Natural killer cell (primary cell): ENCODE measurements at regions not wholly inside any gene's neighbourhood (a gene's known extent, or its start where the extent isn't known, plus 50 kb on each side); places are given as distances from the start of the nearest gene placed in this dataset.

ENCODE experiments used
- ATAC-seq, 3 donors: fragments of 150-1000 bp in 2 of 3; fragments of 200-7000 bp in 1 of 3; cut with Tn5 transposase; 1 replicate in 1 of 3; 2 replicates in 2 of 3; pipeline ENCODE4 v1.10.0; 2021; ENCODE audit warnings: mild to moderate bottlenecking in 2 of 3, moderate library complexity in 2 of 3
- DNase-seq, 2 donors: peaks; one replicate each; pipeline versions ENCODE4 v3.0.0 to v3.0.0-alpha.2; 2013 to 2021; ENCODE audit warnings: mixed read lengths in 1 of 2
- H3K27ac ChIP-seq: one replicate; pipeline ENCODE4 v1.5.1; 2013; ENCODE audit warnings: mild to moderate bottlenecking, low read length
- H3K27me3 ChIP-seq: one replicate; pipeline ENCODE4 v1.6.1; 2013; ENCODE audit warnings: low read length; ENCODE audit not compliant: control insufficient read depth, insufficient read depth
- H3K36me3 ChIP-seq: one replicate; pipeline ENCODE4 v1.6.1; 2013; ENCODE audit warnings: low read length; ENCODE audit not compliant: control insufficient read depth, insufficient read depth
- H3K4me1 ChIP-seq: one replicate; pipeline ENCODE4 v1.6.1; 2013; ENCODE audit warnings: low read length; ENCODE audit not compliant: control insufficient read depth, insufficient read depth
- H3K4me3 ChIP-seq: one replicate; pipeline ENCODE4 v1.5.1; 2013; ENCODE audit warnings: low read length
- H3K9me3 ChIP-seq: one replicate; pipeline ENCODE4 v1.6.1; 2013; ENCODE audit warnings: low read length; ENCODE audit not compliant: control insufficient read depth, insufficient read depth
- H3K27ac Mint-ChIP-seq, 2 donors: one replicate each; pipeline ENCODE4 v1.8.0; 2022; ENCODE audit warnings: mild to moderate bottlenecking in 2 of 2, mixed read lengths in 2 of 2, moderate library complexity in 1 of 2
- H3K27me3 Mint-ChIP-seq, 2 donors: one replicate each; pipeline ENCODE4 v1.8.0; 2022; ENCODE audit warnings: low read depth in 2 of 2, mixed read lengths in 2 of 2
- H3K36me3 Mint-ChIP-seq: one replicate; pipeline ENCODE4 v1.8.0; 2022; ENCODE audit warnings: mixed read lengths
- H3K4me1 Mint-ChIP-seq, 2 donors: one replicate each; pipeline ENCODE4 v1.8.0; 2022; ENCODE audit warnings: mixed read lengths in 2 of 2
- H3K4me3 Mint-ChIP-seq: one replicate; pipeline ENCODE4 v1.8.0; 2022; ENCODE audit warnings: mild to moderate bottlenecking, moderate library complexity, mixed read lengths
- H3K9me3 Mint-ChIP-seq, 2 donors: one replicate each; pipeline ENCODE4 v1.8.0; 2022; ENCODE audit warnings: mixed read lengths in 2 of 2
- WGBS: methylation state at CpG from one replicate; pipeline ENCODE4 v1.1.7; 2013; ENCODE audit warnings: missing lambda C conversion rate; ENCODE audit not compliant: insufficient coverage; 5-methylcytosine and 5-hydroxymethylcytosine counted together
- intact Hi-C: fragments of 100-400 bp; cut with micrococcal nuclease; formaldehyde crosslinking; loops from one replicate; pipeline ENCODE4 v1.14.2; 2022
- TF ChIP-seq, protein P1 (sequence below): fragments of 200-600 bp; IDR thresholded peaks from one replicate; pipeline ENCODE4 v1.8.0; 2022; ENCODE audit warnings: antibody characterized with exemption

GRCh38 chr13:104968876-104969275 is 1566.6 kb downstream of the EFNB2 start:
- Mint-ChIP-seq H3K27ac (no peak overlapping the region), H3K27me3 (no peaks in the 10 kb centered on the region), H3K4me1 (no peaks in the 10 kb centered on the region), H3K9me3 (no peaks in the 10 kb centered on the region), H3K4me3 (no peak overlapping the region), H3K36me3 (no peaks in the 10 kb centered on the region)
- H3K27ac ChIP-seq = no peak overlapping the region
- TF ChIP-seq, protein P1, sequence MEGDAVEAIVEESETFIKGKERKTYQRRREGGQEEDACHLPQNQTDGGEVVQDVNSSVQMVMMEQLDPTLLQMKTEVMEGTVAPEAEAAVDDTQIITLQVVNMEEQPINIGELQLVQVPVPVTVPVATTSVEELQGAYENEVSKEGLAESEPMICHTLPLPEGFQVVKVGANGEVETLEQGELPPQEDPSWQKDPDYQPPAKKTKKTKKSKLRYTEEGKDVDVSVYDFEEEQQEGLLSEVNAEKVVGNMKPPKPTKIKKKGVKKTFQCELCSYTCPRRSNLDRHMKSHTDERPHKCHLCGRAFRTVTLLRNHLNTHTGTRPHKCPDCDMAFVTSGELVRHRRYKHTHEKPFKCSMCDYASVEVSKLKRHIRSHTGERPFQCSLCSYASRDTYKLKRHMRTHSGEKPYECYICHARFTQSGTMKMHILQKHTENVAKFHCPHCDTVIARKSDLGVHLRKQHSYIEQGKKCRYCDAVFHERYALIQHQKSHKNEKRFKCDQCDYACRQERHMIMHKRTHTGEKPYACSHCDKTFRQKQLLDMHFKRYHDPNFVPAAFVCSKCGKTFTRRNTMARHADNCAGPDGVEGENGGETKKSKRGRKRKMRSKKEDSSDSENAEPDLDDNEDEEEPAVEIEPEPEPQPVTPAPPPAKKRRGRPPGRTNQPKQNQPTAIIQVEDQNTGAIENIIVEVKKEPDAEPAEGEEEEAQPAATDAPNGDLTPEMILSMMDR = no peak
- H3K9me3 ChIP-seq = no peaks in the 10 kb centered on the region
- DNase-seq (no peak), ATAC-seq (no peak)
- WGBS = no CpG with 5 or more reads among the region's 3 CpGs
- H3K27me3 ChIP-seq = no peaks in the 10 kb centered on the region
- no peak overlapping the region for H3K4me3 ChIP-seq
- H3K36me3 ChIP-seq = no peaks in the 10 kb centered on the region
- no peaks in the 10 kb centered on the region for H3K4me1 ChIP-seq
- intact Hi-C loops = no loop called here

GRCh38 chr13:104967836-104968630 is 1567.4 kb downstream of the EFNB2 start:
- Histone ChIP-seq H3K4me3 (no peak overlapping the region), H3K36me3 (no peaks in the 10 kb centered on the region), H3K27ac (no peak overlapping the region), H3K27me3 (no peaks in the 10 kb centered on the region), H3K4me1 (no peaks in the 10 kb centered on the region), H3K9me3 (no peaks in the 10 kb centered on the region)
- Mint-ChIP-seq H3K27me3 (peaks cover 0 to 7% of the 10 kb centered on the region in 2 donors), H3K4me1 (no peaks in the 10 kb centered on the region), H3K27ac (no peak overlapping the region), H3K4me3 (no peak overlapping the region), H3K9me3 (peaks cover 2 to 3% of the 10 kb centered on the region in 2 donors), H3K36me3 (peaks cover 7% of the 10 kb centered on the region)
- ATAC-seq = no peak
- WGBS = 100% methylated on average over 5 of the region's 9 CpGs
- no peak for DNase-seq
- intact Hi-C loops = no loop called here
- TF ChIP-seq, protein P1 = no peak

DNA sequence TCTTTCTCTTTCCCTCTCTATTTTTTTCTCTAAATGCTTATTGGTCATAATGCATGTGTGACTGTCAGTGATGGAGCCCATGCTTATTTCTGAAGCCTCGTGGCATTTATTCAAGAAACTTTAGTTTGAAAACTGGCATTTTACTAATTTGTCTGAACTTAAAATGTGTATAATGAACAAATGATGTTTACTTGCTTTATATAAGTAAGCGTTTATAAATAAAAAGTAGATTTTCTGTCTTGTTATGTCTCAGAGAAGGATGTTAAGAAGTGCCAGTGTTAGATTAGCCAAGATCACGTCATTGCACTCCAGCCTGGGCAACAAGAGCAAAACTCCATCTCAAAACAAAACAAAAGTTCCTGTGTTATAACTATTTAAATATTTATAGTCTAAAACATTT is 1568.1 kb downstream of the EFNB2 start:
- WGBS = 60% methylated on average over 3 of the region's 3 CpGs
- no peaks in the 10 kb centered on the region for H3K27me3 ChIP-seq

More for the DNA sequence above, 1568.1 kb downstream of the EFNB2 start:
- Mint-ChIP-seq H3K36me3 (peaks cover 7% of the 10 kb centered on the region), H3K9me3 (peaks cover 2 to 3% of the 10 kb centered on the region in 2 donors), H3K27ac (no peak overlapping the region), H3K4me1 (no peaks in the 10 kb centered on the region), H3K27me3 (peaks cover 0 to 7% of the 10 kb centered on the region in 2 donors), H3K4me3 (no peak overlapping the region)
- Histone ChIP-seq H3K36me3 (no peaks in the 10 kb centered on the region), H3K9me3 (no peaks in the 10 kb centered on the region), H3K27ac (no peak overlapping the region), H3K4me3 (no peak overlapping the region), H3K4me1 (no peaks in the 10 kb centered on the region)
- TF ChIP-seq, protein P1 = no peak
- ATAC-seq (no peak), DNase-seq (no peak)
- intact Hi-C loops = no loop called here
